ENCODE measurements at regions not wholly inside any gene's neighbourhood (a gene's known extent, or its start where the extent isn't known, plus 50 kb on each side); places are given as distances from the start of the nearest gene placed in this dataset.

DNA sequence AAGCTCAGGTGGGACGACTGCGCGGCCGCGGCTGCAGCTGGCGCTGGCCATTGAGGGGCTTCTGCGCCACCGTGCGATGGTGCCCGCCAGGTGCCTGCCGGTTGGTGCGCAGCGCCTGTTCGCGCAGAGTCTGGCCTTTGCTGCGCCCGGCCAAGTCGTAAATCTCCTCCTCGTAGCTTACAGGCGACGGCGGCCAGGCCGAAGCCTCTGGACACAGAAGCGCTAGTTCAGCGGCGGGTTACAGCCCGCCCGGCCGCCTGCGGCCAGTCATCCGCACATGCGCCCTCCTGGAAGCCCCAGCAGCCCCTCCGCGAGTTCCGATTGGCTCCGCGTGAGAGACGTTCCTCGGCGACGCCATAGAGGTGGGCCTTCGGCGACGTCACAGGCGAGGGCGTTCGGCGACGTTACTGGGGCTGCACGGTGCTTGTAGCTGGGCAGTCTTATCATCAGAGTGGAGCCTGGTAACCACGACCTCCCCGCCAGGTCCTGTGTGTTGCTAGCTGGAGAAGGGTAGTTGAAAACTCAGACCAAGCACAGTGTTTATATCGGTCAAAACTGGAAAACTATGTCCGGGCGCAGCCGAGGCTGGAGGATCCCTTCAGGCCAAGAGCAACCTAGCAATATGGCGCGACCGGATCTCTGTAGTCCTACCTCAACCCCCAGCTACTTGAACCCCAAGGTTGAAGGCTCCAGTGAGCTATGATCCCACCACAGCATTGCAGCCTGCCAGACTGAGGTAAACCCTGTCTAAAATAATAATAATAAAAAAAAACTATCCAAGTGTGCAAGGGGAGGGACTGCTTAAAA is 265.7 kb downstream of the OR4C45 start (continued):
- TF ChIP-seq, protein P1, sequence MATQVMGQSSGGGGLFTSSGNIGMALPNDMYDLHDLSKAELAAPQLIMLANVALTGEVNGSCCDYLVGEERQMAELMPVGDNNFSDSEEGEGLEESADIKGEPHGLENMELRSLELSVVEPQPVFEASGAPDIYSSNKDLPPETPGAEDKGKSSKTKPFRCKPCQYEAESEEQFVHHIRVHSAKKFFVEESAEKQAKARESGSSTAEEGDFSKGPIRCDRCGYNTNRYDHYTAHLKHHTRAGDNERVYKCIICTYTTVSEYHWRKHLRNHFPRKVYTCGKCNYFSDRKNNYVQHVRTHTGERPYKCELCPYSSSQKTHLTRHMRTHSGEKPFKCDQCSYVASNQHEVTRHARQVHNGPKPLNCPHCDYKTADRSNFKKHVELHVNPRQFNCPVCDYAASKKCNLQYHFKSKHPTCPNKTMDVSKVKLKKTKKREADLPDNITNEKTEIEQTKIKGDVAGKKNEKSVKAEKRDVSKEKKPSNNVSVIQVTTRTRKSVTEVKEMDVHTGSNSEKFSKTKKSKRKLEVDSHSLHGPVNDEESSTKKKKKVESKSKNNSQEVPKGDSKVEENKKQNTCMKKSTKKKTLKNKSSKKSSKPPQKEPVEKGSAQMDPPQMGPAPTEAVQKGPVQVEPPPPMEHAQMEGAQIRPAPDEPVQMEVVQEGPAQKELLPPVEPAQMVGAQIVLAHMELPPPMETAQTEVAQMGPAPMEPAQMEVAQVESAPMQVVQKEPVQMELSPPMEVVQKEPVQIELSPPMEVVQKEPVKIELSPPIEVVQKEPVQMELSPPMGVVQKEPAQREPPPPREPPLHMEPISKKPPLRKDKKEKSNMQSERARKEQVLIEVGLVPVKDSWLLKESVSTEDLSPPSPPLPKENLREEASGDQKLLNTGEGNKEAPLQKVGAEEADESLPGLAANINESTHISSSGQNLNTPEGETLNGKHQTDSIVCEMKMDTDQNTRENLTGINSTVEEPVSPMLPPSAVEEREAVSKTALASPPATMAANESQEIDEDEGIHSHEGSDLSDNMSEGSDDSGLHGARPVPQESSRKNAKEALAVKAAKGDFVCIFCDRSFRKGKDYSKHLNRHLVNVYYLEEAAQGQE (IDR thresholded peaks at IDR 0.05; ENCODE audit: borderline replicate concordance): peak; percentile 18; the same call in 1 of the 2 replicates
- TF ChIP-seq, protein P1 (CRISPR knock-in tag; IDR thresholded peaks at IDR 0.05; ENCODE audit: low read depth): no peak
- TF ChIP-seq TCF3 (CRISPR knock-in tag; IDR thresholded peaks at IDR 0.05) (no peak), PHB (CRISPR knock-in tag; IDR thresholded peaks at IDR 0.05) (no peak), ZNF507 (tag; conservative IDR thresholded peaks at IDR 0.05) (no peak), ZFX (CRISPR knock-in tag; IDR thresholded peaks at IDR 0.05) (peak; percentile 67), ZNF175 (CRISPR knock-in tag; IDR thresholded peaks at IDR 0.05; ENCODE audit: low read depth) (no peak), HNRNPLL (IDR thresholded peaks at IDR 0.05; ENCODE audit: low read depth, low read length, poor library complexity, severe bottlenecking) (no peak), SRSF1 (IDR thresholded peaks at IDR 0.05; ENCODE audit: low read depth, low read length) (no peak), ZNF561 (CRISPR knock-in tag; conservative IDR thresholded peaks at IDR 0.05) (no peak), RFX1 (IDR thresholded peaks at IDR 0.05) (peak; percentile 15; the same call in 1 of the 2 replicates), CREB1 (IDR thresholded peaks at IDR 0.05) (peak; percentile 89), CREB1 (CRISPR knock-in tag; IDR thresholded peaks at IDR 0.05) (peak; percentile 86), POLR2G (IDR thresholded peaks at IDR 0.05; ENCODE audit: low read depth, low read length) (peak; percentile 84), PHB2 (IDR thresholded peaks at IDR 0.05; ENCODE audit: low read depth) (no peak), ZBED1 (IDR thresholded peaks at IDR 0.05) (no peak), KDM1A (IDR thresholded peaks at IDR 0.05) (no peak)
- TF ChIP-seq, protein P2, sequence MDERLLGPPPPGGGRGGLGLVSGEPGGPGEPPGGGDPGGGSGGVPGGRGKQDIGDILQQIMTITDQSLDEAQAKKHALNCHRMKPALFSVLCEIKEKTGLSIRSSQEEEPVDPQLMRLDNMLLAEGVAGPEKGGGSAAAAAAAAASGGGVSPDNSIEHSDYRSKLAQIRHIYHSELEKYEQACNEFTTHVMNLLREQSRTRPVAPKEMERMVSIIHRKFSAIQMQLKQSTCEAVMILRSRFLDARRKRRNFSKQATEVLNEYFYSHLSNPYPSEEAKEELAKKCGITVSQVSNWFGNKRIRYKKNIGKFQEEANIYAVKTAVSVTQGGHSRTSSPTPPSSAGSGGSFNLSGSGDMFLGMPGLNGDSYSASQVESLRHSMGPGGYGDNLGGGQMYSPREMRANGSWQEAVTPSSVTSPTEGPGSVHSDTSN (CRISPR knock-in tag; IDR thresholded peaks at IDR 0.05; ENCODE audit: low read depth): no peak
- TF ChIP-seq, protein P2 (tag; conservative IDR thresholded peaks at IDR 0.05; ENCODE audit: low read depth): peak; percentile 38; the same call in 1 of the 2 replicates
